CD14-positive monocyte (primary cell): ENCODE measurements at regions not wholly inside any gene's neighbourhood (a gene's known extent, or its start where the extent isn't known, plus 50 kb on each side); places are given as distances from the start of the nearest gene placed in this dataset.

Experiments
- DNase-seq, 3 donors: peaks; one replicate each; pipeline ENCODE4 v3.0.0-alpha.2; 2011 to 2022
- H2AFZ ChIP-seq: 2 replicates; pipeline ENCODE4 v1.6.0; 2012; ENCODE audit warnings: mild to moderate bottlenecking, low read depth, low read length, inconsistent platforms; ENCODE audit not compliant: insufficient read depth, poor library complexity, severe bottlenecking
- H3K27ac ChIP-seq, 2 donors: 1 replicate in 1 of 2; 2 replicates in 1 of 2; pipeline ENCODE4 v1.5.1; 2012 to 2013; ENCODE audit warnings: low read length in 2 of 2, control low read depth in 1 of 2, inconsistent platforms in 1 of 2, low read depth in 1 of 2, mild to moderate bottlenecking in 1 of 2
- H3K27me3 ChIP-seq, 2 donors: one replicate each; pipeline versions ENCODE4 v1.6.0 to v1.6.1; 2011 to 2013; ENCODE audit warnings: low read length in 2 of 2; ENCODE audit not compliant: control insufficient read depth in 2 of 2, insufficient read depth in 2 of 2
- H3K36me3 ChIP-seq, 2 donors: replicated peaks in 1 of 2; 1 replicate in 1 of 2; 2 replicates in 1 of 2; pipeline versions ENCODE4 v1.5.1 to v1.6.1; 2012 to 2013; ENCODE audit warnings: low read length in 2 of 2, control low read depth in 1 of 2, inconsistent platforms in 1 of 2, mild to moderate bottlenecking in 1 of 2; ENCODE audit not compliant: insufficient read depth in 2 of 2, control insufficient read depth in 1 of 2
- H3K4me1 ChIP-seq, 2 donors: 1 replicate in 1 of 2; 2 replicates in 1 of 2; pipeline versions ENCODE4 v1.5.1 to v1.6.1; 2012 to 2013; ENCODE audit warnings: low read length in 2 of 2, control low read depth in 1 of 2, inconsistent platforms in 1 of 2, mild to moderate bottlenecking in 1 of 2, moderate library complexity in 1 of 2; ENCODE audit not compliant: insufficient read depth in 2 of 2, control insufficient read depth in 1 of 2
- H3K4me2 ChIP-seq: replicated peaks from 2 replicates; pipeline ENCODE3; 2012; ENCODE audit warnings: low read length, moderate library complexity, mild to moderate bottlenecking; ENCODE audit not compliant: poor library complexity, severe bottlenecking; ENCODE audit errors: extremely low read depth
- H3K4me3 ChIP-seq, 3 experiments: fragments of 200-600 bp in 1 of 3; sonication (generic) in 1 of 3; replicated peaks in 1 of 3; 1 replicate in 2 of 3; 2 replicates in 1 of 3; pipeline ENCODE4 v1.5.1; 2011 to 2013; ENCODE audit warnings: low read length in 3 of 3, mild to moderate bottlenecking in 3 of 3, control low read depth in 2 of 3, low read depth in 2 of 3, inconsistent platforms in 1 of 3, moderate library complexity in 1 of 3
- H3K79me2 ChIP-seq: 2 replicates; pipeline ENCODE4 v1.6.0; 2012; ENCODE audit warnings: mild to moderate bottlenecking, control low read depth, inconsistent platforms, low read length, moderate library complexity; ENCODE audit not compliant: insufficient read depth
- H3K9ac ChIP-seq: 2 replicates; pipeline ENCODE4 v1.6.0; 2017; ENCODE audit warnings: low read length, mild to moderate bottlenecking; ENCODE audit not compliant: insufficient read depth, poor library complexity, severe bottlenecking
- H3K9me3 ChIP-seq, 2 donors: replicated peaks in 1 of 2; 1 replicate in 1 of 2; 2 replicates in 1 of 2; pipeline versions ENCODE4 v1.5.1 to v1.6.1; 2012 to 2013; ENCODE audit warnings: low read length in 2 of 2, control low read depth in 1 of 2; ENCODE audit not compliant: control insufficient read depth in 1 of 2, insufficient read depth in 1 of 2
- H4K20me1 ChIP-seq: 2 replicates; pipeline ENCODE4 v1.6.0; 2012; ENCODE audit warnings: mild to moderate bottlenecking, low read length, control low read depth, moderate library complexity; ENCODE audit not compliant: insufficient read depth
- H3K27ac Mint-ChIP-seq, 7 donors: one replicate each; pipeline ENCODE4 v1.8.0; 2020; ENCODE audit warnings: mild to moderate bottlenecking in 7 of 7, mixed read lengths in 7 of 7, moderate library complexity in 6 of 7, inconsistent platforms in 2 of 7
- H3K27me3 Mint-ChIP-seq, 3 donors: one replicate each; pipeline ENCODE4 v1.8.0; 2021 to 2022; ENCODE audit warnings: low read depth in 3 of 3, mild to moderate bottlenecking in 3 of 3, mixed read lengths in 3 of 3, moderate library complexity in 3 of 3, inconsistent platforms in 1 of 3
- H3K36me3 Mint-ChIP-seq, 2 donors: one replicate each; pipeline ENCODE4 v1.8.0; 2020; ENCODE audit warnings: mixed read lengths in 2 of 2, inconsistent platforms in 1 of 2, mild to moderate bottlenecking in 1 of 2
- H3K4me1 Mint-ChIP-seq: one replicate; pipeline ENCODE4 v1.8.0; 2020; ENCODE audit warnings: mild to moderate bottlenecking, mixed read lengths
- H3K4me3 Mint-ChIP-seq, 2 donors: one replicate each; pipeline ENCODE4 v1.8.0; 2020; ENCODE audit warnings: mild to moderate bottlenecking in 2 of 2, mixed read lengths in 2 of 2, moderate library complexity in 1 of 2
- H3K9me3 Mint-ChIP-seq, 7 donors: one replicate each; pipeline ENCODE4 v1.8.0; 2020 to 2022; ENCODE audit warnings: mixed read lengths in 7 of 7, mild to moderate bottlenecking in 6 of 7, moderate library complexity in 6 of 7, inconsistent platforms in 2 of 7
- WGBS: methylation state at CpG from one replicate; pipeline ENCODE4 v1.1.5; 2013; ENCODE audit warnings: missing lambda C conversion rate; ENCODE audit not compliant: insufficient coverage; 5-methylcytosine and 5-hydroxymethylcytosine counted together
- intact Hi-C, 2 donors: fragments of 100-400 bp; cut with micrococcal nuclease; formaldehyde crosslinking; loops; one replicate each; pipeline versions ENCODE4 v1.15.0 to v1.15.1; 2023
- TF ChIP-seq, protein P1 (sequence below): fragments of 200-600 bp; IDR thresholded peaks from one replicate; pipeline ENCODE4 v1.8.0; 2022; ENCODE audit warnings: antibody characterized with exemption, mild to moderate bottlenecking

DNA sequence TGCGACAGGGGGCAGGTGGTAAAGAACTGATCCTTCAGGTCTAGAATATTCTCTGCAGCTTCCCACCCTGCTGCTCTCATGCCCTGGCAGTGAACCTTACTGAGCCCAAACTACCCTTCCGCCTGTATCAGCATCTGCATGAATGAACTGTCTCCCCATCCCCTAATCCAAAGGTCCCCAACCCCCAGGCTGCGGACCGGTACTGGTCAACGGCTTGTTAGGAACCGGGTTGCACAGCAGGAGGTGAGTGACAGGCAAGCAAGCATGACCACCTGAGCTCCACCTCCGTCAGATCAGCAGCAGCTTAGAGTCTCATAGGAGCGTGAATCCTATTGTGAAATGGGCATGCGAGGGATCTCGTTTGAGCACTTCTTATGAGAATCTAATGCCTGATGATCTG lies 58.2 kb upstream of the LMO1 start:
- H3K4me2 ChIP-seq, result no peak overlapping the region
- Mint-ChIP-seq H3K36me3 (no peaks in the 10 kb centered on the region), H3K4me3 (no peak overlapping the region), H3K4me1 (no peaks in the 10 kb centered on the region), H3K27ac (no peak overlapping the region), H3K9me3 (peaks cover 0 to 3% (median 0%) of the 10 kb centered on the region in 7 donors), H3K27me3 (peaks cover 3 to 10% (median 5%) of the 10 kb centered on the region in 3 donors)
- no peaks in the 10 kb centered on the region for H3K27me3 ChIP-seq
- no peak overlapping the region for H3K9ac ChIP-seq
- H3K27ac ChIP-seq, result no peak overlapping the region
- no peaks in the 10 kb centered on the region for H3K36me3 ChIP-seq
- no peaks in the 10 kb centered on the region for H4K20me1 ChIP-seq
- H3K79me2 ChIP-seq, result no peaks in the 10 kb centered on the region
- H2AFZ ChIP-seq, result no peak overlapping the region
- no peak for DNase-seq
- intact Hi-C loops, result loop anchor here in 1 of 2 donors (10.0 kb wide), 1 partner anchor 243 kb away; no protein-coding TSS in a partner anchor
- no peaks in the 10 kb centered on the region for H3K4me1 ChIP-seq
- H3K9me3 ChIP-seq, result no peaks in the 10 kb centered on the region
- no peak overlapping the region for H3K4me3 ChIP-seq
- TF ChIP-seq, protein P1, sequence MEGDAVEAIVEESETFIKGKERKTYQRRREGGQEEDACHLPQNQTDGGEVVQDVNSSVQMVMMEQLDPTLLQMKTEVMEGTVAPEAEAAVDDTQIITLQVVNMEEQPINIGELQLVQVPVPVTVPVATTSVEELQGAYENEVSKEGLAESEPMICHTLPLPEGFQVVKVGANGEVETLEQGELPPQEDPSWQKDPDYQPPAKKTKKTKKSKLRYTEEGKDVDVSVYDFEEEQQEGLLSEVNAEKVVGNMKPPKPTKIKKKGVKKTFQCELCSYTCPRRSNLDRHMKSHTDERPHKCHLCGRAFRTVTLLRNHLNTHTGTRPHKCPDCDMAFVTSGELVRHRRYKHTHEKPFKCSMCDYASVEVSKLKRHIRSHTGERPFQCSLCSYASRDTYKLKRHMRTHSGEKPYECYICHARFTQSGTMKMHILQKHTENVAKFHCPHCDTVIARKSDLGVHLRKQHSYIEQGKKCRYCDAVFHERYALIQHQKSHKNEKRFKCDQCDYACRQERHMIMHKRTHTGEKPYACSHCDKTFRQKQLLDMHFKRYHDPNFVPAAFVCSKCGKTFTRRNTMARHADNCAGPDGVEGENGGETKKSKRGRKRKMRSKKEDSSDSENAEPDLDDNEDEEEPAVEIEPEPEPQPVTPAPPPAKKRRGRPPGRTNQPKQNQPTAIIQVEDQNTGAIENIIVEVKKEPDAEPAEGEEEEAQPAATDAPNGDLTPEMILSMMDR, result no peak
- 94% methylated on average over 6 of the region's 10 CpGs for WGBS

DNA sequence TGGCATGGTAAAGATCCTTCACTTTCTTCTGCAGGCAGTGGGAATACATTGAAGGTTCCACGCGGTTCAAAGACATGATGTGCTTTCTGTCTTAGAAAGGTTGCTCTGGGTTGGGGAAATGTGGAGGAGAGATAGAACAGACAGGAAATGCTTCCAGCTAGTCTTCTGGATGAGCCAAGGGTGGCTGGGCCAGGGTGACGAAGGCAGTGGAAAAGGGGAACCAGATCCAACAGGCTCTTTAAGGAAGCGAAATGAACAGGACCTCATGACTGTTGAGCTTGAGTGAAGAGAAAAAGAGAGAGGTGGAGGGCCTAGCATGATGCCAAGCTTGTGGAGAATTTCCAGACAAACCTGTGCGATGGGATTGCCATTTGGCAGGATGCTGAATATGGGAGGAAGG lies 56.4 kb upstream of the LMO1 start:
- peak in 1 of 3 donors; percentile 32 for DNase-seq
- 64% methylated on average over 3 of the region's 5 CpGs for WGBS

More for the DNA sequence above, 56.4 kb upstream of the LMO1 start:
- no peaks in the 10 kb centered on the region for H3K36me3 ChIP-seq
- Mint-ChIP-seq H3K36me3 (no peaks in the 10 kb centered on the region), H3K27ac (no peak overlapping the region), H3K9me3 (peaks cover 0 to 3% (median 0%) of the 10 kb centered on the region in 7 donors), H3K4me1 (no peaks in the 10 kb centered on the region), H3K4me3 (no peak overlapping the region), H3K27me3 (peaks cover 3 to 10% (median 5%) of the 10 kb centered on the region in 3 donors)
- H3K4me3 ChIP-seq, result no peak overlapping the region
- H3K4me1 ChIP-seq, result no peaks in the 10 kb centered on the region
- intact Hi-C loops, result loop anchor here in 1 of 2 donors (10.0 kb wide), 1 partner anchor 245 kb away; no protein-coding TSS in a partner anchor
- no peak overlapping the region for H3K27ac ChIP-seq
- no peaks in the 10 kb centered on the region for H3K9me3 ChIP-seq
- TF ChIP-seq, protein P1, result no peak
- no peak overlapping the region for H3K4me2 ChIP-seq
- no peak overlapping the region for H3K9ac ChIP-seq
- H3K27me3 ChIP-seq, result no peaks in the 10 kb centered on the region
- H4K20me1 ChIP-seq, result no peaks in the 10 kb centered on the region
- H3K79me2 ChIP-seq, result no peaks in the 10 kb centered on the region
- H2AFZ ChIP-seq, result no peak overlapping the region
